IPS-NIHi7 (cell line): ENCODE measurements at regions not wholly inside any gene's neighbourhood (a gene's known extent, or its start where the extent isn't known, plus 50 kb on each side); places are given as distances from the start of the nearest gene placed in this dataset.
A peak's percentile ranks its signal among the peaks of the same experiment; 100 is the strongest.
"Not testable (repeated sequence)": the region's sequence is repeated elsewhere in the genome, so short reads cannot be mapped to it uniquely, and the experiment has no call there.

ENCODE experiments used
- DNase-seq: peaks from one replicate; pipeline ENCODE4 v3.0.0; 2012; ENCODE audit warnings: mixed read lengths; ENCODE audit errors: extremely low spot score

- DNase-seq: no peak
Measured at GRCh38 chr13:43946281-43946680, 66.6 kb downstream of the LACC1 start.

GRCh38 chr13:43947897-43948458 is 68.3 kb downstream of the LACC1 start:
- DNase-seq: no peak

DNA sequence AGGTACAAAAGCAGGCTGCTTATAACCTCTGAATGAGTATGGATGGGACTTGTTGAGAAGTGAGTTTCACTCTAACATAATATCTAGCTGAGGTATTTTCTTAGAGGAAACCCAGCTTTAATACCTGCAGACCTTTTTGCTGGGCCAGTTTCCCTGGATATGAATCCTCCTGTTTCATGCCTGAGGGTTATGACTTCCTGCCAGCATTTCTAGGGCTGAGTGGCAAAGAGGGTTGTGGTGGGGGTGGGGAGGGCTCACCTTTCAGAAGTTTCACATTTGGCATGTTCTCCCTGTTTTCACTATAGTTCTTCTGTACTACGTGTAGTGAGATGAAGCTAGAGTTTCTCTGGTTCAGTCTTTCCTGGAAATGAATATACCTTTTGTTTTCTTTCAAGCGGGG is 73.7 kb downstream of the LACC1 start:
- no peak for DNase-seq

- not testable (repeated sequence) for DNase-seq
Measured at GRCh38 chr13:43956975-43957374, 77.3 kb downstream of the LACC1 start.

- DNase-seq: no peak
Measured at GRCh38 chr13:43959291-43959690, 79.6 kb downstream of the LACC1 start.

- DNase-seq: no peak
Measured at GRCh38 chr13:43961909-43962308, 82.2 kb downstream of the LACC1 start.

- peak; percentile 46 for DNase-seq
Measured at GRCh38 chr13:43963726-43964125, 84.0 kb downstream of the LACC1 start.

- DNase-seq: no peak
Measured at GRCh38 chr13:43964698-43965458, 85.2 kb downstream of the LACC1 start.

DNA sequence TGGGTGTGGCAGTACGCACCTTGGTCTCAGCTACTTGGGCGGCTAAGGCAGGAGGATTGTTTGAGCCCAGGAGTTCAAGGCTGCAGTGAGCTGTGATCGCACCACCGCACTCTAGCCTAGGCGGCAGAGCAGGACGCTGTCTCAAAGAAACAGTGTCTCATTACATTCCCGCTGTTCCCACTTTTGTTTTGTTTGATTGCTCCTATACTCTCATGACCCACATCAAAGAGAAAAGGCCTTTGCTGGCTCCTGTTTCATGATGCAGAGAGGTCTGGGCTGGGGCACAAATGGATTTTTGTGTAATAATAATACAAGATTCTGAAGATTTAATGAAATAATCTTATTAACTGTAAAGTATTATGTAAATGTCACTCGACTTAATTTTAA is 85.7 kb downstream of the LACC1 start:
- no peak for DNase-seq

- not testable (repeated sequence) for DNase-seq
Measured at GRCh38 chr13:43968251-43968942, 88.7 kb downstream of the LACC1 start.

- not testable (repeated sequence) for DNase-seq
Measured at GRCh38 chr13:43968943-43969690, 89.4 kb downstream of the LACC1 start.

GRCh38 chr13:43969919-43970318 is 90.2 kb downstream of the LACC1 start:
- DNase-seq: not testable (repeated sequence)

GRCh38 chr13:43970520-43971242 is 91.0 kb downstream of the LACC1 start:
- not testable (repeated sequence) for DNase-seq

DNA sequence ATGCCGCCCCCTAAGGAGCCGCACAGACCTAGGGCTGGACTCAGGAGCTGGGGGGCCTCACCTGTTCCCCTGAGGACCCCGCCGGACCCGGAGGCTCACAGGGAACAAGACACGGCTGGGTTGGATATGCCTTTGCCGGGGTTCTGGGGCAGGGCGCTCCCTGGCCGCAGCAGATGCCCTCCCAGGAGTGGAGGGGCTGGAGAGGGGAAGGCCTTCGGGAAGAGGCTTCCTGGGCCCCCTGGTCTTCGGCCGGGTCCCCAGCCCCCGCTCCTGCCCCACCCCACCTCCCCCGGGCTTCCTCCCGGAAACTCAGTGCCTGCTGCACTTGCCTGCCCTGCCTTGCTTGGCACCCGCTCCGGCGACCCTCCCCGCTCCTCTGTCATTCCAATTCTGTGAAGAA is 91.6 kb downstream of the LACC1 start:
- DNase-seq: not testable (repeated sequence)

DNA sequence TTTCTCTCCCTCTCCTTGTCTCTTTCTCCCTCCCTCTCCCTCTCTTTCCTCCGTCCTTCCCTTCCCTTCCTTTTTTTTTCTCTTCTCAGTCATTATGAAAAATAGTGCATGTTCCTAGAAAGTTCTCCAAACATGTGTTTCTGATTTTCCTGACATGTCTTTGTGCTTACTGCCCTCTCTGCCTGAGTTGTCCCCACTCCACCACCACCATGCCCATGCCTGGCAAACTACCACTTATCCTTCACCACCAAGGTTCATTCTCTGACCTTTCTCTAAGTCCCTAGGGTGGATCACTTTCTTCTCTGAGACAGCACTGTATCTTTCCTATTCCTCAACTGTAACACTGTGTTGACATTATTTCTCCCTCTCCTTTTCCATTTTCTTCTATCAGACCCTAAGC is 98.2 kb downstream of the LACC1 start:
- DNase-seq: no peak

- DNase-seq: no peak
Measured at GRCh38 chr13:43978688-43979087, 99.0 kb downstream of the LACC1 start.

- no peak for DNase-seq
Measured at GRCh38 chr13:43979492-43979891, 99.8 kb downstream of the LACC1 start.

DNA sequence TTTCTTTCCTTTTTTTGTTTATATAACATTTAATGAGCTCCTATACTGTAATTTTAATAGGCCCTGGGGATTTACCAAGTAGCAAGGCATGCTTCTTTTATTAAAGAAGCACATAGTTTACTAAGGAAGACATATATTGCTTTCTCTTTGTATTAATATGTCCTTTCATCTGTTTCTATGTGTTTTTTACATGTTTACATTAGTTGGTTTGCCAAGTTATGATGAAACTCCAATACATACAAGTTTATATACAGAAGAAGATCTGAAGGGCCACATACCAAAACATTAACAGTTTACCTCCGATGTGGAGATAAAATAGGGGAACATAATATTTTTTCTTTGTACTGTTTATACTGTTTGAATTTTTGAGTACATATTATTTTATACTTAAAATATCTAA is 100.9 kb downstream of the LACC1 start:
- DNase-seq: no peak

DNA sequence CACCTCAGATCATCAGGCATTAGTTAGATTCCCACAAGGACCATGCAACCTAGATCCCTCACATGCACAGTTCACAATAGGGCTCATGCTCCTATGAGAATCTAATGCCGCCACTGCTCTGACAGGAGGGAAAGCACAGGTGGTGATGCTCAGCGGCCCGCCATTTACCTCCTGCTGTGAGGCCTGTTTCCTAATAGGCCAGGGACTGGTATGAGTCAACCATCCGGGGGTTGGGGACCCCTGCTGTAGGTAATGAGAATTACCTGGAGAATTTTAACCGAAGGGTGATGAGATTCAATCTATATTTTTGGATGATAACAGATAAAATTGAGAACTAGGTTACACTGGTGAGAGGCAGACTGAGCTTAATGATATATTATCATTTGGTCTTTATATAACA is 101.4 kb downstream of the LACC1 start:
- peak; percentile 56 for DNase-seq

DNA sequence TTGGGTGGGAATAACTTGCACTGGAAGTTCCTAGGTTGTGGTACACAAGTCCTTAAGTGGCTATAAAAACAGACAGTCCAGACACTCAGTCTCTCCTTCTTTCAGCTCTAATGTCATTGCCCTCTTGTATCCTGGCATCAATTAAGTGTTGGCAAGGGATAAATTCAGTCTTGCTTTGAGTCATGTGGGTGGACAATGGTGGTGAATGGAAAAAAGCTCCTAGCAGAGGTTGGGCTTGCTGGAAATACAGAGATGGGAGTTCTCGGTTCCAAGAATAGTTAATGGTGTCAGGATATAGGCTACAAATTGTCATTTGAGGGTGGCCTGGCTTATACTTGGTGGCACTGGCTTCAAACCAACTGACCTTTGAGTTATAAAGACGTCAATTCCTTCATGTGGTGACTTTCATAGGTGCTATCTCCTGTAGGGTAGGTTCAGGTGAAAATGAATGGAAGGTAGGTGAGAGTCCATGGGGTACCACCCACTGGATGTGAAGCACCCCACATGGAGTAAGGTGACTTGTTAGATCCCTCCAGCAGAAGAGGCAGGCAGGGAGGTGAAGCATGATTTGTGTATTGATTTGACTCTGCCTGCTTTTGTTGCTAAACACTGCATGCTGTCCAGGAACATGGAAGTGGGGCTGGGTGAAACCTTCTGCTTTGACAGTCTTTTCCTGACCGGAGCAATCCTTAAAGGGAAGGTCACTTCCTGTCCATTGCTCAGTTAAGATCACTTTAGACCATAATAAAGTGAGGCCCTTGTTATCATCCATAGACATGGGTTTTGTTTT is 102.0 kb downstream of the LACC1 start:
- no peak for DNase-seq

DNA sequence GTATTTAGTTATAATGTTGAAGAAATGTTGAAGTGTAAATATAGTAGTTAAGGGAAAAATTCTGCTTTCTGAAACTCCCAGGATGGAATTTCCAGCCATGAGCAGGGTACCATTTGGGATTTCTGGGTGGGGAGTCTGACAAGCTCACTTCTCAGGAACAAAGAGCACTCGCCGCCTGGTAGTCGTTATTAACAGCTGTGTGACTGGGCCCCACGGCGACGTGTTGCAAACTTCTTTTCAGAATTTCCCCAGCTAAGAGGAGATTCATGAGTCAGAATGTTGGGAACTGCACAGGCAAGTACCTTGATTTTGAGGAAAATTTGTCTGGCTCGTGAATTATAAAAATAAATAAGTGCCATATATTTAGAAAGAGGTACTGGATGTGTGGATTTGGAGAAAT is 103.7 kb downstream of the LACC1 start:
- no peak for DNase-seq
